ENCODE measurements at regions not wholly inside any gene's neighbourhood (a gene's known extent, or its start where the extent isn't known, plus 50 kb on each side); places are given as distances from the start of the nearest gene placed in this dataset.

GRCh38 chr5:125882061-125882460 is 541.1 kb upstream of the GRAMD2B start:
- ChIA-PET CTCF (no interaction called here), POLR2A (no interaction called here)
- no peak for FAIRE-seq
- no peak overlapping the region for H3K4me3 ChIP-seq
- H3K9me3 ChIP-seq, result no peaks in the 10 kb centered on the region
- no peaks in the 10 kb centered on the region for H3K4me1 ChIP-seq
- TF ChIP-seq ZFP36 (IDR thresholded peaks at IDR 0.05; ENCODE audit: borderline replicate concordance, partially characterized antibody), result no peak
- no peak overlapping the region for H3K4me2 ChIP-seq
- no peak overlapping the region for H3K27ac ChIP-seq
- no peak for ATAC-seq
- WGBS (ENCODE audit: missing lambda C conversion rate), result 0% methylated on average over 1 of the region's 1 CpG
- DNase-seq (ENCODE audit: low read depth in 1 of 2, low spot score in 1 of 2), result no peak

- Histone ChIP-seq H3K9me3 (no peaks in the 10 kb centered on the region), H3K27ac (no peak overlapping the region), H3K4me3 (no peak overlapping the region), H3K4me2 (no peak overlapping the region), H3K4me1 (no peaks in the 10 kb centered on the region)
- ChIA-PET POLR2A (no interaction called here), CTCF (no interaction called here)
- ATAC-seq (no peak), FAIRE-seq (no peak), DNase-seq (ENCODE audit: low read depth in 1 of 2, low spot score in 1 of 2) (no peak)
- 25% methylated on average over 4 of the region's 4 CpGs for WGBS (ENCODE audit: missing lambda C conversion rate)
- no peak for TF ChIP-seq CEBPB (IDR thresholded peaks at IDR 0.05)
- TF ChIP-seq ATOH8 (CRISPR knock-in tag; IDR thresholded peaks at IDR 0.05; ENCODE audit: low read depth), result no peak
- TF ChIP-seq USF2 (IDR thresholded peaks at IDR 0.05), result no peak
- TF ChIP-seq EHF (CRISPR knock-in tag; IDR thresholded peaks at IDR 0.05), result no peak
- no peak for TF ChIP-seq HOXB13 (CRISPR knock-in tag; IDR thresholded peaks at IDR 0.05; ENCODE audit: low read depth)
- TF ChIP-seq POLR2AphosphoS2 (conservative IDR thresholded peaks at IDR 0.05; ENCODE audit: low read length), result no peak
- no peak for TF ChIP-seq JUN (IDR thresholded peaks at IDR 0.05)
- no peak for TF ChIP-seq ZC3H11A (IDR thresholded peaks at IDR 0.05)
- TF ChIP-seq KDM1A (IDR thresholded peaks at IDR 0.05; ENCODE audit: low read depth), result no peak
Measured at GRCh38 chr5:125883223-125883622, 540.0 kb upstream of the GRAMD2B start.

GRCh38 chr5:125888358-125888757 is 534.9 kb upstream of the GRAMD2B start:
- TF ChIP-seq RCOR1 (IDR thresholded peaks at IDR 0.05; ENCODE audit: low read depth, low read length), result no peak
- no peak for TF ChIP-seq SMC3 (IDR thresholded peaks at IDR 0.05)
- TF ChIP-seq CTCF (IDR thresholded peaks at IDR 0.05), result no peak
- no peak for TF ChIP-seq CHD2 (IDR thresholded peaks at IDR 0.05; ENCODE audit: low read length, partially characterized antibody)
- TF ChIP-seq BHLHE40 (IDR thresholded peaks at IDR 0.05; ENCODE audit: low read depth, low read length), result no peak
- TF ChIP-seq JUNB (IDR thresholded peaks at IDR 0.05), result no peak
- TF ChIP-seq CBX2 (IDR thresholded peaks at IDR 0.05; ENCODE audit: borderline replicate concordance, low read depth), result no peak
- CTCF ChIA-PET, result no interaction called here
- ATAC-seq (no peak), DNase-seq (ENCODE audit: low read depth in 1 of 2, low spot score in 1 of 2) (no peak), FAIRE-seq (no peak)
- Histone ChIP-seq H3K27ac (no peak overlapping the region), H3K9me3 (no peaks in the 10 kb centered on the region), H3K4me3 (no peak overlapping the region), H3K4me1 (no peaks in the 10 kb centered on the region), H3K4me2 (no peak overlapping the region)
- POLR2A ChIA-PET, result no interaction called here

GRCh38 chr5:125890511-125890931 is 532.7 kb upstream of the GRAMD2B start:
- no peak overlapping the region for H3K4me2 ChIP-seq
- TF ChIP-seq JUNB (IDR thresholded peaks at IDR 0.05), result no peak
- no peak for TF ChIP-seq CEBPB (IDR thresholded peaks at IDR 0.05)
- TF ChIP-seq POLR2AphosphoS2 (conservative IDR thresholded peaks at IDR 0.05; ENCODE audit: low read length), result no peak
- no peak for TF ChIP-seq BCL3 (IDR thresholded peaks at IDR 0.05)
- TF ChIP-seq FOSL2 (IDR thresholded peaks at IDR 0.05), result no peak
- no peak for TF ChIP-seq FOSL2 (CRISPR knock-in tag; IDR thresholded peaks at IDR 0.05)
- TF ChIP-seq MAFK (IDR thresholded peaks at IDR 0.05; ENCODE audit: partially characterized antibody), result no peak
- TF ChIP-seq FOSB (CRISPR knock-in tag; IDR thresholded peaks at IDR 0.05), result no peak
- no peak for TF ChIP-seq ESRRA (IDR thresholded peaks at IDR 0.05; ENCODE audit: borderline replicate concordance, low read length)
- TF ChIP-seq KDM5A (IDR thresholded peaks at IDR 0.05), result no peak
- TF ChIP-seq EHF (CRISPR knock-in tag; IDR thresholded peaks at IDR 0.05), result no peak
- no peak for TF ChIP-seq HMGXB4 (CRISPR knock-in tag; IDR thresholded peaks at IDR 0.05; ENCODE audit: borderline replicate concordance)
- no peak for TF ChIP-seq RFX5 (IDR thresholded peaks at IDR 0.05)
- no peak for TF ChIP-seq JUN (IDR thresholded peaks at IDR 0.05)
- H3K4me3 ChIP-seq, result no peak overlapping the region
- DNase-seq (ENCODE audit: low read depth in 1 of 2, low spot score in 1 of 2) (no peak), ATAC-seq (no peak), FAIRE-seq (no peak)
- no peaks in the 10 kb centered on the region for H3K4me1 ChIP-seq
- CTCF ChIA-PET, result no interaction called here
- no peak overlapping the region for H3K27ac ChIP-seq
- POLR2A ChIA-PET, result no interaction called here
- no peaks in the 10 kb centered on the region for H3K9me3 ChIP-seq
